NCI-H748 (cell line): ENCODE measurements at regions not wholly inside any gene's neighbourhood (a gene's known extent, or its start where the extent isn't known, plus 50 kb on each side); places are given as distances from the start of the nearest gene placed in this dataset.
"Not testable (repeated sequence)": the region's sequence is repeated elsewhere in the genome, so short reads cannot be mapped to it uniquely, and the experiment has no call there.

Source experiments
- DNase-seq: peaks from one replicate; lab custom pipeline; 2025; ENCODE audit not compliant: unreplicated experiment; lab: John Stamatoyannopoulos, UW

GRCh38 chr11:37394236-37394870 is 796.3 kb upstream of the RAG2 start:
- DNase-seq: no peak

- DNase-seq: no peak
Measured at GRCh38 chr11:37391615-37392014, 793.6 kb upstream of the RAG2 start.

- DNase-seq: no peak
Measured at GRCh38 chr11:37390576-37391083, 792.6 kb upstream of the RAG2 start.

GRCh38 chr11:37378958-37379357 is 780.9 kb upstream of the RAG2 start:
- no peak for DNase-seq

GRCh38 chr11:37372667-37373066 is 774.6 kb upstream of the RAG2 start:
- DNase-seq: no peak

GRCh38 chr11:37371346-37371970 is 773.4 kb upstream of the RAG2 start:
- no peak for DNase-seq

- no peak for DNase-seq
Measured at GRCh38 chr11:37370817-37371216, 772.8 kb upstream of the RAG2 start.

GRCh38 chr11:37364246-37364839 is 766.3 kb upstream of the RAG2 start:
- no peak for DNase-seq

- no peak for DNase-seq
Measured at GRCh38 chr11:37353192-37353591, 755.2 kb upstream of the RAG2 start.

- DNase-seq: no peak
Measured at GRCh38 chr11:37352485-37352884, 754.4 kb upstream of the RAG2 start.

- DNase-seq: no peak
Measured at GRCh38 chr11:37343290-37343689, 745.3 kb upstream of the RAG2 start.

GRCh38 chr11:37336401-37336800 is 738.4 kb upstream of the RAG2 start:
- DNase-seq: no peak

GRCh38 chr11:37333345-37333744 is 735.3 kb upstream of the RAG2 start:
- DNase-seq: no peak

GRCh38 chr11:37323843-37324242 is 725.8 kb upstream of the RAG2 start:
- no peak for DNase-seq

- DNase-seq: no peak
Measured at GRCh38 chr11:37322333-37323194, 724.5 kb upstream of the RAG2 start.

- DNase-seq: no peak
Measured at GRCh38 chr11:37320921-37321320, 722.9 kb upstream of the RAG2 start.

GRCh38 chr11:37317803-37318202 is 719.8 kb upstream of the RAG2 start:
- no peak for DNase-seq

- DNase-seq: no peak
Measured at GRCh38 chr11:37313266-37313665, 715.2 kb upstream of the RAG2 start.

GRCh38 chr11:37306563-37306962 is 708.5 kb upstream of the RAG2 start:
- DNase-seq: no peak

- DNase-seq: not testable (repeated sequence)
Measured at GRCh38 chr11:37301405-37301804, 703.4 kb upstream of the RAG2 start.

- no peak for DNase-seq
Measured at GRCh38 chr11:37298173-37298572, 700.1 kb upstream of the RAG2 start.
